GM18517 (cell line): ENCODE measurements at regions not wholly inside any gene's neighbourhood (a gene's known extent, or its start where the extent isn't known, plus 50 kb on each side); places are given as distances from the start of the nearest gene placed in this dataset.

Source experiments
- ATAC-seq: cut with Tn5 transposase; IDR thresholded peaks from one replicate; pipeline ENCODE4 v1.9.1; 2021; ENCODE audit warnings: mild to moderate bottlenecking, moderate library complexity; ENCODE audit not compliant: unreplicated experiment

DNA sequence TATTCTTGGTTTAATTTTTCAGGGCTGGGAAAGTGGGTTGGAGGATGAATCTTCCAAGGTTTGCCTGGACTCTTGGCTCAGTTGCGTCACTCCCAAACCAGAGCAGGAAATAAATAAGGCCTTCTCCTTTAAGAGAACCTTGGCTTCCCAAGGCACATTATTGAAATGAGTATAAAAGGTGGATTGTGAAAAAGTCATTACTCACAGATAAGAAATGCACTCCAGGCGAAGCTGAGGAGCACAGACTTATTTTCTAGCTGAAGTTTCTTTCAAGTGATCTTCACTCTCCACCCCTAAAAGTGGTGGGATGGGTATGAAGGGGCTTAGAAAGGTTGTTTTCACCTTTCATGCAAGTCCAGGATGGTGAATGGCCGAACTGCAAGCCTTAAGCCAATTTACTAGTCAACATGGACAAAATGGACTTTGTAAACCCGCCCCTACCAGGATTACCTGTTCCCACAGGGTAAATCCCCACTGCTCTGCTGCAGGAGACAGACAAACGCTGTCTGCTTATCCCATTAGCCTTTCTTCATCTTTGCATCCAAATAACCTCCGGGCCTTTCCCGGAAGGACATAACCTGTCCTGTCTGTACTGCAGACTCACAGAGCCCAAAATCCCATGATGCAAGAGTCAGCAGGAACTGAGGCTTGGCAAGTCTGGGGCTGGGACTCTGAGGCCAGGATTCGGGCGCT lies 207.6 kb downstream of the BCL11B start:
- ATAC-seq = no peak

DNA sequence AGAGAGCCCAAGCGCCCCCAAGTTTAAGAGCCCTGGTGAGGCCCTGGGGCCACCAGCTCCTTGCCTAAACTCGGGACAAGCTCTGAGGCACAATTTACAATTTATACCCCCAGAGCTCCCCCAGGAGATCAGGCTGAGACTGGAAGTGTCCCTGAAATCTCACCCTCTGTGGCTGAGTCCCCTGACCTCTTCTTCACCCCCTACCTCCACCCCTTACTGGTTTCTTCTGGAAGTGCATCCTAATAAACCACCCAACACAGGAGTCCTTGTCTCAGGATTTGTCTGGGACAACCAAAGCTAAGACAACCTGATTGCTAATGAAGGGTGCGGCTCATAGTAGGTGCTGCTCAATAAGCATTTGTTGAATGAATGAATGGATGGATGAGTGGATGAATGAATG lies 206.4 kb downstream of the BCL11B start:
- no peak for ATAC-seq

DNA sequence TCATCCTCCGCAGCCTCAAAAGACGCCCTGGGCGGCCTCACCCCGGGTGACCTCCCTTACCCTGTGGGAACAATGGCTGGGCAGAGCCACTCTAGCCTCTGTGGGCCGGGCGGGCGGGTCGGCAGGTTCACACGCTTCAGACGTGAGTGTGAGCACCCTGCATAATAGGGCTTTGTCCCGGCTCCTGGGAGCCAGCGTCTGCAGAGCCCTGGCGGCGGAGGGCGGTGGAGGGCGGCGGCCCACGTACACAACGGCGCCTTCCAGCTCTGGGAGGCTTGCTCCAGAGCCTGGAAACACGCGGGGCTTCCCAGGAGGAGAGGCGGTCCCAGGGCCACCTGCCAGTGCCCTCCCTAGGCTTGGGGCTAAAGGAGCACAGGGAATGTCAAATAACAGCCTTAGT lies 205.6 kb downstream of the BCL11B start:
- no peak for ATAC-seq

DNA sequence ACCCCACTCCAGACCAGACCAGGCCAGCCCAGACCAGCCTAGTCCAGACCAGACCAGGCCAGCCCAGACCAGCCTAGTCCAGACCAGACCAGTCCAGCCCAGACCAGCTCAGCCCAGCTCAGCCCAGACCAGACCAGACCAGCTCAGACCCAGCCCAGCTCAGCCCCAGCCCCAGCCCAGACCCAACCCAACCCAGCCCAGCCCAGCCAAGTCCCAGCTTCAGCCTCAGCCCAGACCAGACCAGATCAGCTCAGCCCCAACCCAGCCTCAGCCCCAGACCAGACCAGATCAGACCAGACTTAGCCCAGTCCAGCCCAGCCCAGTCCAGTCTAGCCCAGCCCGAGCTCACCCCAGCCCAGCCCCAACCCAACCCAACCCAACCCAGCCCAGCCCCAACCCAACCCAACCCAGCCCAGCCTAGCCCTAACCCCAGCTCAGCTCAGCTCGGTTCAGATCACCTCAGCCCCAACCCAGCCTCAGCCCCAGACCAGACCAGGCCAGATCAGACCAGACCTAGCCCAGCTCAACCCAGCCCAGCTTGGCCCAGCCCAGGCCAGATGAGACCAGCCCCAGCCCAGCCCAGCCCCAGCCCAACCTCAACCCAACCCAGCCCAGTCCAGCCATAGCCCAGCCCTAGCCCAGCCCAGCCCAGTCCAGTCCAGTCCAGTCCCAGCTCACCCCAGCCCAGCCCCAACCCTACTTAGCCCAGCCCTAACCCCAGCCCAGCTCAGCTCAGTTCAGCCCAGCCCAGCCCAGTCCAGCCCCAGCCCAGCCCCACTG lies 204.7 kb downstream of the BCL11B start:
- ATAC-seq = no peak

DNA sequence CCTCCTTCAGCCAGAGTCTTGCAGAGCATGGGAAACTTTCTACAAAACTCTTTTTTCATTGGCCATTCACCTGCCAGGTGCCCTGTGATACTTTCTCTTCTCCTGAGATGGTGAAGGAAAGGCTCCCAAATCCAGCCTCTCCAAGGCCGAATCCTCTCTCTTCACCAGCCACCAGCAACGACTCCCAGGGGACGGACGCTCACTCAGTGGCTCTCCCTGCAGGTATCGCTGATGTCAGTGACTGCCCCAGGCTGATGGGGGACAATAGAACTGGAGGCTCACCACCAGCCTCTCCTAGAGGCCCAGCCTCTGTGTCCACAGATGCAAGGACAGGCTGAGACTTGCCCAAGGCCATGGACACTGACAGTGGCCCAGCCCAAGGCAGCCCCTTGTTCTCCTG lies 204.1 kb downstream of the BCL11B start:
- ATAC-seq = no peak

DNA sequence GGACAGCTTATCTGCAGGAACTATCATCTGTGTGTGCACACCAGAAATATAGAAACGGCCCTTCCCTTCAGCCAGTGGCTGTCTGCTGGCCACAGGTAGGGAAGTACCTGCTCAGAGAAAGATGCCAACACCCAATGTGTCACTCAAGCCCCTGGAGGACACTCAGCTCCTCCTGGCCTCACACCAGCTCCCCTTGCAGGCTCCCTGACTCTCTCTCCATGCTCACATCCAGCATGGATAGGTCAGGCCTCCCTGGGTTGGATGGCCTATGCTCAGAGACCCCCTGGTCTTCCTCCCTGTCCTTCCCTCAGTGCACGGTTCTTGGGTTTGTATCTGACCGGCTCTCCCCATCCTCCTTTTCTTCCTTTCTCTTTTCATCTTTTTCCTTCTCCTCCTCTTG lies 202.1 kb downstream of the BCL11B start:
- no peak for ATAC-seq

DNA sequence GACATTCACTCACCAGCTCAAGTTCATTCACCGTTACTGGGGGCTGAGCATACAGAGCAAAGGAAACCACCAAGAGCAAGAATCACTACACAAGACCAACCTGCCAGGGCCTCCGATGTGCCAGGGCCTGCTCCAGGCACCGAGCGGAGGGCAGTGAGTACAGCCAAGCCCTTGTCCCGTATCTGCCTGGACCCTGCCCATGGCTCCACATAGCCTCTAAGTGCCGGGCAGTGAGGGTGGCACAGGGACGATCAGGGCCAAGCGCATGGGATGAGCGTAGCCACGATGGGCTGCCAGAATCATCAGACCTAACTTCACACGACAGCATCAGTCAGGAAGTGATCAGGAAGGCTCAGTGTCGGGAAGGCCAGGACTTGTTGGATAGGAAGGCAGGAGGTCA lies 199.6 kb downstream of the BCL11B start:
- no peak for ATAC-seq

DNA sequence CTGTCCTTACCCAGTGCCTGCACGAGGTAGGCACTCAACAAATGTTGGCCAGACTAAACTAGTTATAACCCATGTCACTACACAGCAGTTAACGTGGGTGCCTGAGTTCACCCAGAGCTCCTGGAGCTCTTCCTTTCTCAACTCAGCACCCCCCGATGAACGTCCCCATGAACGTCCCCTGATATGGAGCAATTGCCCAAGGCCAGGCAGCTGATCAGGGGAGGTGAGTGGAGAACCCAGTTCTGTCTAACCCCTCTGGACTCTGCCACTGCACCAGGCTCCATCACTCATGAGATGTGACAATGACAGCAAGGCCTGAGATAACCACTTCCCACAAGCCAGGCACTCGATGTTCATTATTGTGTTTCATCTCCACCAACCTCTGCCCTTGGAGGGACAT lies 199.0 kb downstream of the BCL11B start:
- ATAC-seq = no peak

DNA sequence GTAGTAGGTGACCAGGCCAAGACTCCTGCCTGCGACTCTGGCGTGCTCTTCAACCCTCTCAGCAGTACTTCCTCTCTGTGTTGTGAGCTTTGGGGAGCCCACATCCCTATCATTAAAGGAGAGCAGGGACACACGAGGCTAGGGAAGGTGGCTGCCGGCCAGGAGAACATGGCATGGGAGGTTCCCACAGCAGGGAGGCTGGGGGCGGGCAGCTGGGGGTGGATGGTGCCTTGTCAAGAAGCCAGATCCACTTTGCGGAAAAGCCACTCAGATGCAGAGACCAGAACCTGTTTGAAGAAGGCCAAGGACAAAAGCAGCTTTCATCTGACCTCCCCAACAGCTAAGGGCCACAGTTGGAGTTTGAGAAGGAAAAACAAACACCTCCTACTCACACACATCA lies 198.6 kb downstream of the BCL11B start:
- ATAC-seq = no peak

DNA sequence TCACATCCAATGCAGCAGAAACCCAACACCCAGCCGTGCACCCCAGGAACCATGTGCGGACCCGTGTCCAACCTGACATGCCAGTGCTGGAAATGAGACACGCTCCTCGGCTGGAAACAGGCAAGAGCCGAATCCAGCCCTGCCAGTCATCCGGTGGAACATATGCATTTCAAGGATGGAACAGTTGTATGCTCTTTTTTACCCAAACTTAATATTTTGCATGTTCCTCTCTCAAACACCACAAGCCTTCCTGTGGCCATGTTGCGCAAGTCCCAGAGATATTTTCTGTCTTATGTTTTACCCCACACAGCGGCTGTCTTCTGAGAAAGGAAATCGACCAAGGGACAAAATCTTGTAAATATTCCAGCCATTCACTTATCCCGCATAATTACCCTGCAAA lies 196.9 kb downstream of the BCL11B start:
- no peak for ATAC-seq

DNA sequence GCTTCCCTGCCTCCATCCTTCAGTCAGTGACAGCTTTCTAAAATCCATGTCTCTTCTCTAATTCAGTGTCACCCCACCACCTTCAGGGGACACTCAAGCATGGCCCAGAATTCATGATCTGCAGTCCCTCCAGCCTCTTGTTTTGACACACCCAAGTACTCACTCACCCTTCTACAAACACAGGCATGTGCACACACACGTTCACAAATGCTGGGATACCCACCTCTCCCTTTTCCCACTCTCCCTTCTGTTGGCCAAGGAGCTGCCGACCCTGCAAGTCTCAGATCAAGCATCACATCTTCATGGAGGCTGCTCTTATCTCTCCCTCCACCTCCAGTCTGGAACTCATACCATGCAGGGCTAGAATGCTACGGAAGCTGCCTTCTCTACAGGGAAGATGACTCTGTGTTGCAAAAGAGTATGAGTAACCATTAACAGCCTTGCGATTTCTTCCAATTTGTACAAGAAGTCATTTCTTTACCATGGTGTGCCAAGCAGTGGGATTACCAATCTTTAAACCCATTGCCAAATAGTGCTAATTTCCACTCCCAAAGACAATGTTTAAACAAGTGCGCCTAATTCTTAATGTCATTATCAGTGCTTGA lies 196.1 kb downstream of the BCL11B start:
- no peak for ATAC-seq

DNA sequence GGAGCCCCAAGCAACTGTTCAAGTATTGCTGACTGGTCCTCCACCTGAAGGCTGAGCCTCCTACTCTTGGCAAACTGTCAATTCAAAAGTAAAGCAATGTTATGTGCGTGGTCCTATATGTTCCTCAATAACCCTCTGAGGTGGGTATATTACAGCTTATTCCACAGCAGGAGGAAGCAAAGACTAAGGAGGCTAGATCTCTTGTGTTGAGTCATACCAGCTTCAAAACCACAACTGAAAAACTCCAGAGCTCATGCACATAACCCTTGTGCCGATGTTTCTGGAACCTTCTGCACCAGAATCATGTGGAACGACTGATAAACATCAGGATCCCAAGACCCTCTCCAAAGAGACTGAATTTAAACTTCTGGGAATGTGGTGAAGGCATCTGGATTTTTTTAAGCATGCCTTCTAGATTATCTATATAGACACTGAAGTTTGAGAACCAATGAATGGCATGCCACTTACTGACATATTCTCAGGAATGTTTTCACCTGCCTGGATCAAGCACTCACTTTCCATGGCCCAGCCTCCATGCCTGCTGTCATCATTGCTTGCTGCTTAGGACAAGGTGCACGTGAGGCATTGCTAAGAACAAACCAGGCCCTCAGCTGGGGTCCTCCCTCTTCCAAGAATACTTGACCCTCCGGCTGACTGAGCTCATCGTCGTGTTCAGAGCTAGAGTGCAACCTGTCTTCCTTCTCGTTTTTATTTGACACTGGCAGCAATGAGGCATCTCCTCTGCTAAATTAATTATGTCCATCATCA lies 194.7 kb downstream of the BCL11B start:
- ATAC-seq = no peak

DNA sequence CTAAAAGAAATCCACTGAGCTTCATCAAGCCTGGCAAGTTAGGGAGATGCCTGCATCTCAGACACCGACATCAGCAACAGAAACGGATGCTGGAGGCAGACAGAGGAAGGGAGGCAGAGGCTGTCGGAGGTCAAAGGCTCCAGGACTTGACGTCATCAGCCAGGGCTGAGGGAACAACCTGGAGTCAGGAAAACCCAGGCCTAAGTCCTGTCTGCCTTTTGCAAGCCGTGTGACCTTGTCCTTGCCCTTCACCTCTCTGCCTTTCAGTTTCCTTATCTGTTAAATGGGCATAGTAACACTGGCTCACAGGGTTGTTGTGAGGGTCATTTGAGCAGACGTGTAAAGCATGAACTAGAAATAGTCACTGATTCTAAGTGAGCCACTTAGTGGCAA lies 194.2 kb downstream of the BCL11B start:
- ATAC-seq = no peak

DNA sequence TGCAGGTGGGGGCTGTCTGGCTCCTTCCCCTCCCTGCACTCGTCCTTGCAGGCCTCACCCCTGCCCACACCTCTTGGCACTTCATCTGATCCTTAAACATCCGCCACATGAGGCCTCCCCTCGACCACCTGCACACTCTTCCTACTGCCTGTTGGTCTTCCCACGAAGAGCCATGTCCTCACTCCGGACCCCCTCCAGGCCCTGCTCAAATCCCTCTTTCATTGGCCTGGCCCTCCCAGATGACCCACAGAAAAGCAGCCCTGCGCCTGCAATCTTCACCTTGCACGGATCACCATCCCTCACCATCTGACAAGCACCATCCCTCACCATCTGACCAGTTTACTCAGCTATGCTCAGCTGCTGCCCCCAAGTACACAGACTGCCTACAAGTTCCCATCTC lies 193.6 kb downstream of the BCL11B start:
- ATAC-seq = no peak

DNA sequence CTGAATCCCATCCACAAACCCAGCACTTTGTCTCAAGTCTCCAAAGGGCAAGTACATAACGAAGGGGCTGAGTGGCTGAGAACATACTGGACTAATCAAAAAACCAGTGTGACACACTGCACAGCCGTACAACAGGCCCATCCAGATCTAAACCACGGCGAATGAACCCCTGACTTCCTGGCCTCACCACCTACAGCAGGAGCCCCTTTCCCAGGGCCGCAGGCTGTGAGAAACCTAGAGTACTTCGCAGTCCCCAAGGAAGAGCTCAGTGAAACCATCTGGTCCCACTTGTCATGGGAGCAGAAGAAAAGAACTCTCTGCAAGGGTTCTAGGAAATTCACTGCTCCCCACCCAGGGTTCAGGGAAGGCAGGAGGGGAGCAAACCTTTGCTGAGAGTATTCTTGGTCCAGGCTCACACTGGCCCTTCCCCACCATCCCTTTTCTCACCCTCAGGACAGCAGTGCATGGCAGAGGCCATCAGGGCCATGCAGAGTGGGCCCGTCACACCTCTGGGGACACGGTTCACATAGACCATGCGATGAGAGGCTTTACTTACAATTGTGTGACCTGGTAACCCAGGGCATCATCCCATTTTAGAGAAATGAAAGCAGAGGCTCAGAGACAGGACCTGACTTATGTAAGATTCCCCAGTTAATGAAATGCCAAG lies 192.8 kb downstream of the BCL11B start:
- no peak for ATAC-seq

DNA sequence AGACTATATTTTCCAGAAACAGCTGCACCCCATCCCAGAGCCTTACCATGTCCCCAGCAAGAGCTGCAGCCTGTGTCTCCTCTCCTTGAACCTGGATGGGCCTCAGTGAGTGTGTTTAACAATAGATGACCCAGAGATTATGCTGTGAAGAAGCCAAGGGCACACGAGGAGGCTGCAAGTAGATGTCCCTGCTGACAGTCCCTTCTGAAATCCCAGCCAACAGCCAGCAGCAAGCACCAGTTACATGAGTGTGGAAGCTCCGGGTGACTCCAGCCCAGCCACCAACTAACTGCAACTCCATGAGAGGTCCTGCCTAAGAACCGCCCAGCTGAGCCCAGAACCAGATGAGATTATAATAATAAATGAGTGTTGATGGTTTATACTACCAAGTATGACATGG lies 191.7 kb downstream of the BCL11B start:
- ATAC-seq = no peak

DNA sequence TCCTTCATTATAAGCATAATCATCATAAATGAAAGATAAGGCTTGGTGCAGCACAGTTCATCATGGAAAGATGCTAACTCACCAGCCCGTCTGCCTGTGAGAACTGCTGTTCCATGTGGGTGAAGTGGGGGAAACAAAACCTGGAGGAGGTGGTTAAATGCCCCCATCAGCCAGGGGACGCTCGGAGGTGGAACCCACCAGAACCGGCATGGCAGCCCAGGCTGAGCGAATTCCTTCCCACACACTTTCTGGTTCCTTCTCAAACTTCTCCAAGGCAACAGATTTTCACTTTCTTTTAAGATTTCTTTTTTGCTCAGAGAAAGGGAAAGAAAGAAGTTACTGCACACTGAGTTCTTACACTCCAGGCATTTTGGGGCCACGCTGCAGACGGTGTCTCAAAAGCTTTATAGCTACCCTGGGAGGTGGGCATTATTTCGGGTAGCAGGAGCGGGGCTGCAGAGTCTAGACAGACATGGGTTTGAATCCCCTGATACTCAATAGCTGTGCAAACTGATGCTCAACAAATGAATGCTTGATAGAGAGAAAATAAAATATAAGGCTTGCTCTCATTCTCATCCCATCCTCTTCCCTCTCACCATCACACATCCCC lies 190.7 kb downstream of the BCL11B start:
- ATAC-seq = no peak

DNA sequence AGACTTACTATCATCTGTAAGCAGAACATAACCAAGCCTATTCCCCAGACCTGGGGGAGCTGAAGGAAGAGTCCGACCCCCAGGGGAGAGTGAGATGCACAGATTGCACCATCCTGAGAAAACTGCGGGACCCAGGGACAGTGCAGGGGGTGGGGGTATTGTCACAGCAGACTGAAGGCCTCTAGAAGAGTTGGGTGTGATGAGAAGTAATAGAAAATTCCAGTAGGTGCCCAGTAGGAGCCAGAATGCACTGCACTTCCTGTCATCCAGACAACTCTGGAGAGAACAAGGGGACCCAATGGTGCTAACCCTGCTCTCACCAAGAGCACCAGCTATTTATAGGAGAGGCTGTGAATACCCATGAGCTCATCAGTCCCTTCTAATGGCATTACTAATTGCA lies 190.1 kb downstream of the BCL11B start:
- no peak for ATAC-seq

DNA sequence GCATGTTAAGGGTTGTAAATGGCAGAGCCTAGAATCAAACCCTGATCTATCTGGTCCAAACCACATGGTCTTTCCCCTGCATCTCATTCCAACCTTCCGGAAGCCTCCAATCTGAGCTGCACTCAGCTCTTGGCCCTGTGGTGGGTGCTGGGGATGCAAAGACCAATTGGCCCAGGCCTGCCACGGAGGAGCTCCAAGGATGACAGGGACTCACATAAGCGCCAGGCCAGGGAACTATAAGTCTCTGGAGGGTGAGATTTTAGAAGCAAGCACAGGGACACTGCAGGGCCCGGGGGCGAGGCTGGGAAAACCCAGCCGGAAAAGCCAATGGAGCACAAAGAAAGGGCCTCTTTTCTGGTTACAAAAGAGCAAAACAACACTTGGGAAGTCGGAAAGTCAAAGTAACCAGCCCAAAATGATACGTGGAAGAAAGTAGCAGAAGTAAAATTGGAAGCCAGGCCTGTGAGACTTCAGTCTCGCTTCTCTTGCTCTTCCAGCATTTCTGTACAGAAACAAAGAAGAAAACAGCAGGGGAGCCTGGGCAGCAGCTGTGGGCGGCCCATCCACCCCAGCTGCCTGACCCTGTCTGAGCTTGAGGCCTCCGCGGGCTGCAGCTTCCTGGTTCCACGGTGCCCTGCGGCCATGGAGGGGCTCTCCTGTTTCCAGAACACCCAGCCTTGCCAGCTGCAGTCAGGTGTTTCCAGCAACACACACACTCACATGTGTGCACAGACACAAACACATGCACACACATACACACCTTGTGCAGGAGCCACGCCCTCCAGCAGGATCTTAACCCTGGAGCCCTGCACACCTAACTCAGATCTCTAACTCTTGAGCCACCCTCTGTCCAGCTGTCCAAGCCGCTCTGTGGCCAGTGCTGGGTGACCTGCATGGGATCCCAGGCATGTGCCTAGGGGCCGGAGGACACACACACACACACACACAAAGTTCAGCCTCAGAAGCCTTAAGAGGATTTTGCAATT lies 178.2 kb downstream of the BCL11B start:
- no peak for ATAC-seq
